ENCODE measurements at regions not wholly inside any gene's neighbourhood (a gene's known extent, or its start where the extent isn't known, plus 50 kb on each side); places are given as distances from the start of the nearest gene placed in this dataset.

- DNase-seq (ENCODE audit: low read depth) = no peak
Measured at GRCh38 chr2:226680719-226681118, 118.9 kb downstream of the IRS1 start.

GRCh38 chr2:226679389-226680065, 120.1 kb downstream of the IRS1 start:
- no peak for DNase-seq (ENCODE audit: low read depth)

DNA sequence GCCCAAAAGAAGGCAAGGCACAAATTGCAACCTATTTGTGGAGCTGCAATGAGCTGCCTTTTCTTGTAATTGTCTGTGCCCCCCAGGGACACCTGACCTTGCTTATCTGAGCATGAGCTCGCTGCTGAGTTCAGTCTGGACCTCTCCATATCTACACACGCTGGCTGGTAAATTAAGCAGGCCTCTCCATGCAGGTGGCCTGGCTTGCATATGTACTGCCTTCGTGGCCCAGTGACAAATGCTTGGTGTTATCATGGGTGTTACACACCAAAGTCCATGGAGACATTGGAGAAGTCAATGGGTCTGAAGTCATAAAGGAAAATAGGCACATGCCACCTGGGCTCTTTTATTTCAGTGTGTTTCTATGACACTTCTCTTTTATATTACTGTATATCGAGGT, 121.2 kb downstream of the IRS1 start:
- no peak for DNase-seq (ENCODE audit: low read depth)

DNA sequence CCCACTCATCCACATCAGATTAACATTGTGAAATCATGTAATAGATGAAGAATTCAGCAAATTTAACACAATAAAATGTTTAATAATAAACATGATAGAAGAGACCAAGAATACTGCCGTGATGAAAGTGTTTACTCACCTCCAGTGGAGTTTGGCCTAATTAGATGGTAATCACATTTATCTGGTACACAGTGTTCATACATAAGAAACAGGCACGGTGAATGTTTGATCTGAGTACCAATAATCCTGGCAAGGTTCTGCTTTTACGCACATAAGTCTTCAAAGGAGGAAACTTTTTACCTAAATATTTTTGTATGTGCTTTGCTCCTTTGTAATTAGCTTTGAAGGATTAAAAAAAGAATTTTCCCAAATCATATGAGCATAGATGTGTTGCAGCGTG, 122.5 kb downstream of the IRS1 start:
- no peak for DNase-seq (ENCODE audit: low read depth)

DNA sequence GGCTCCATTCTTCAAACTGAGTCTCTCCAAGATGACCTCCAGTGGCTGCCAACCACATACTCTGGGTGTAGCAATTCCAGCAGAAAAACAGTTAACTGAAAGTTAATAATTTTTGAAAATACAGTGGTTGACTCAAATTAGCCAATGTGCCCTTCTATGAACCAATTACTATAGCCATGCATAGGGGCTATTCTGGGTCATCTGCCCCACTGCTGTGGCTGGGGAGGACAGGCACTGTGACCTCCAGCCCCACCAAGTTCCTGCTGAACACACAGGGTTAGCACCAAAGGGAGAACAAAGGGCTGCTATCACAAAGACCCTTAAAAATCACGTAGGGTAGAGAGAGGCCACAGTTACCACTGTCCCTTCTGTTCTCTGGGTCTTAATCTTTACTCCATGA, 123.0 kb downstream of the IRS1 start:
- no peak for DNase-seq (ENCODE audit: low read depth)

DNA sequence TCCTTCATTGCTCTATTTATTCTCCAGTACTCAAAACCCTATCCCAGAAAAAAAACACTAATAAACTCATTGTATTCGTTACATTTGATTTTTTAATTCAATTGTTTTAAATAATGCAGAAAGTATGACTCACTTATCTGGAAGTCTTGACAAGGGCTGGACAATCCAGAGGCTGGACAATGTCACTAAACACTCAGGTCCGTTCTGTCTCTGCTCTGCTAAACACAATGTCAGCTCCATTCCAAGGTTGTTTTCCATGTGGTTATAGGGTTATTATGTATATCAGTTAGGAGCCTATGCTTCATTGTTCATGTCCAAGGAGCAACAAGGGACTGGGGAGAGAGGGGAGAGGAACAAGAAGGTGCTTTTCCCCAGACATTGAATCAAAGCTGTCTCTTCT, 125.5 kb downstream of the IRS1 start:
- peak; percentile 43 for DNase-seq (ENCODE audit: low read depth)

DNA sequence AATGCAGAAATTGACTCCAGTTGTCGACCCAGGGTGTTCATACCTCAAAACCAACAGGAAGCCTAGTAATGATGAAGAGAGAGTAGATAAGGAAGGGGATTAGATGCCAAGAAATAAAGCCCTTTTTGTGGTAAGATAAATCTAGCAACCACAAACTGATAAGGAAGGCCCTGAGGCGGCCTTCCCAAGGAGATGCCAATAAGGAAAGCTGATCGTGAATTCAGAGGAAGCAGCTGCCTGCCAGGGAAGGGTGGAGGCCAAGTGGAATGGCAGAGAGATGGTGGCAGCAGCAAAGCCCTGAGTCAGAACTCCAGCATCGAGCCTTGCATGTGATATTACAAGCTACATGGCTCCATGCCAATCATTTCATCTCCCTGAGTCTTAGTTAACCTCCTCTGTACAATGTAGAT, 126.3 kb downstream of the IRS1 start:
- DNase-seq (ENCODE audit: low read depth) = peak; percentile 78

- DNase-seq (ENCODE audit: low read depth) = peak; percentile 73
Measured at GRCh38 chr2:226671141-226671676, 128.4 kb downstream of the IRS1 start.

DNA sequence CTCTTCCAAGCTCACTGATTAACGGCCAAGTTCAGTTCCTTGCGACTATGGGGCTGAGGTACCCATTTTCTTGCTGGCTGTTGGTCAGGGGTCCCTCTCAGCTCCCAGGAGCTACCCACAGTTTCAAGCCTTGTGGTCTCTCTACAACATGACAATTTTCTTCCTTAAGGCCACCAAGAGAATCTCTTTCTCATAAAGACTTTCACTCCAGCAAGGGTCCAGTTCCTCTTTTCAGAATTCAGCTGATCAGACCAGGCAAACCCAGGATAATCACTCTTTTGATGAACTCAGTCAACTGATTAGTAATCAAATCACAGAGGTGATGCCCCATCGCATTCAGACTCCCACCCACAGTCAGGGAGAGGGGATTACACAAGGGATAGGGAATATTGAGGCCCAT, 129.7 kb downstream of the IRS1 start:
- DNase-seq (ENCODE audit: low read depth) = no peak

DNA sequence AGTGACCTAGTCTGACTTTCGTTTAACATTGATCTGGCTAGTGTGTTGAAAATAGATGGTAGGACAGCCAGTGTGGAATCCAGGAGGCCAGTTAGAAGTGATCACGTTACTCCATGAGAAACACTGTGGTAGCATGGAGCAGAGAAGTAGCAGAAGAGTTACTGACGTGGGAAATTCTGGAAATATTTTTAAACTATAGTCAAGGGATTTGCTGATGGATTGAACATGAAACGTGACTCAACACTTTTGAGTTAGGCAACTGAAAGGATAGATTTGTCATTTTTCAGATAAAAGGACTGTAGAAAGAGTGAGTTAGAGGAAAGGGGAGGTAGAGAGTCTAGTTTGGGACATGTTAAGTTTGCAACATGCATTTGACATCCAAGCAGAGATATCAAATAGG, 130.4 kb downstream of the IRS1 start:
- no peak for DNase-seq (ENCODE audit: low read depth)

DNA sequence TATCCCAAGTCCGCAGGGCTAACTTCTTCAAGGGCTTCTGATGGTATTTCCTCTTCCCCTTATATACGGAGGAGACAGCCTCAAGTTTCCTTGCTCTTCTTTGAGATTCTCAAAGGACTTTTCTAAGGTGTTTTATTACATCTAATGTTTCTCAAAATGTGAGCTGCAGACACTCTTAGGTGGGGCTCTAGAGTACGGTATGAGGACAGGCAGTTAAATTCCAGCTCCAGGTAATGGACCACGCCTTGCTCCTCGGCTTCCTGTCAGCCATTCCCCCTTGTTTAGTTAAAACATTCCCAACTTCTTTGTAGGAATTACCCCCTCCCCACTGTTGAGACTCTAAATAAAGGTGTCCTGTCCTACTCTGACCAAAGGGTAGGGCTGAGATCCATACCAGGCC, 131.9 kb downstream of the IRS1 start:
- DNase-seq (ENCODE audit: low read depth) = no peak

DNA sequence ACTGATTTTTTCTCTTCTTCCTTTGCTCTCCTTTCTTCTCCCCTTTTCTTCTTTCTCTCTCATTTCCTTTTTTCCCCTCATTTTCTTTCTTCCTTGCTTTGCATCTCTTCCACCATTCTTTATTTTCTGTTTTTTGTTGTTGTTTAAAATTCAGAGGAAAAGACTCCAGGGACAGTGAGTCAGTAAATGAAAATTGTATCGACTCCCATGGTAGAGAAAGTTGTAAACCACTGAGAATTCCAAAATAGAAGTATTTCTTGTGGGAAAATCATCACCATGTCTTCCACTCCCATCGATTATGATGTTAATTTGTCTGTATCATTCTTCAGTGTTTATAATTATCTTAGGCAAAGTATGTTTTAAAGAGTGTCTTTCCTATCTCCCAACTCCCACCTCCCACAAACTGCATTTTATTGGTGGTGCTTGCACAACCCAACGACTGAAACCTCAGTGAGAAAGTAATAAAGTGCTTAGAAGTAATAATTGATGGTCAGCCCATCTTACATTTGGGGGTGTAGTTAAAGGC, 134.3 kb downstream of the IRS1 start:
- DNase-seq (ENCODE audit: low read depth) = no peak

DNA sequence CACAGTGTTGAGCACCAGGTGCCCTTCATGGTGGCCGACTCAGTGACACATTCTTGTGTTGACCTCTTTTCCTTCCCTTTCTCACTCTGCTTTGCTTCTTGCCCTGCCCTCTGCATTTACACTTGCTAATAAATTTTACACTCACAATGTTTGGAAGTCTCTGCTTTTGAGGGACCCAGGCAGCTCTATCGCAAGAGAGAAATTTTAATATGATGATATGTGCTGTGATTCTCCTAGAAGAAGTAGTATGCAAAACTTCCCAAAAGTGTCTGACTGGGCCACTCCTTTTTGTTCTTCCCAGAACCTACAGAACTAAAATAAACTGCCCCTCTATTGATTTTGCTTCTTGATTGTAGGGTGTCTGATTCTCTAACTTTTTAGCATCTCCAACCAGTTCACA, 135.0 kb downstream of the IRS1 start:
- DNase-seq (ENCODE audit: low read depth) = no peak

DNA sequence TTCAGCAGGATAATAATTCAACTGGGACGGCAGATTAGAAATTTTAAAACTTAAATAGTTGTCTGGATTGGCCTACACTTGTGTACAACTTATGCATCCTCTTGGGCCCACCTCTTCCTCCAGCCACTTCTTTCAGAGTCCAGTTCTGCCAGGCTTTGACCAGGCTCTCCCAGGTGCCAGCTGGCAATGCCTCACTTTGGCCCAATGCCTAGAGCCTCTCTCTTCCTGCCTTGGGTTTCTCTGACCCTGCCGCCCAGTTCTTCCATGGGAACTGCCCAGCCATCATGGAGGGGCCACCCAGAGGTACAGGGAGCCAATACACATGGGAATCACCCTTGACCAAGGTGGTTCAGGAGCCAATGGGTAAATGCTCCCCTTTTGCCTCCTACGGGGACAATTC, 135.5 kb downstream of the IRS1 start:
- DNase-seq (ENCODE audit: low read depth) = peak; percentile 50

DNA sequence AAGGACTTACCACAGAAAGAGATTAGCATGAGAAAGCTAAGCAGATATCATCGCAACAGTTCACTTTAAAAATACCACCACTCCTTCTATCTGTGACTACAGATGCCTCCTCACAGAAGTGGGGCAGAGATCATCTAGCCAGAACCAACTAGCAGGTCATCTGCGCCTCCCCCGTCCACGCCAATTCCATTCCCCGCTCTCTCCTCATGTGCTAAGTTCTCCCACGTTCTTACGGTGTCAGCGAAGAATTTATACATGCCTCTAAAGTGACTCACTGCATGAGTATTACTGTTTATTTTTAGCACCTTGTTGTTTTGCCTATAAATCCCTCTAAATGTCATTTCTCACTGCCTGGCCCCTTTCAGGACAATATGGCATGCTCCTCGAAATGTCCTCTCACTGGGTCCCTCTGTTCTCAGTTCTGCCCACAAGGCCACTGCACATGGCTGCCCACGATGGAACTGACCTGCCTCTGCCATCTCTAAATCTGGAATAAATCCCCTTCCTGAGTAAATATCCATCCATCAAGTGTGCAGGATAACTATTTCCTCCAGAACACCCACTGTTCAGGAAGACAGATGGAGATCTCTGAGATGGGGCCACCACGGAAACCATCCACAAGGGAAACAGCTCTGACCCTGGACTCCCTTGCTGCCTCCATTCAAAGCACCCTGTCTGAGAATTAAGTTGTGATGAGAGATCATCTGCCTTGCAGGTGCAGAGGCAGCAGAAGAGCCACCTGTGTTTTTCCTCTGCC, 137.7 kb downstream of the IRS1 start:
- peak; percentile 100 for DNase-seq (ENCODE audit: low read depth)

- DNase-seq (ENCODE audit: low read depth) = peak; percentile 95
Measured at GRCh38 chr2:226660526-226660925, 139.1 kb downstream of the IRS1 start.

DNA sequence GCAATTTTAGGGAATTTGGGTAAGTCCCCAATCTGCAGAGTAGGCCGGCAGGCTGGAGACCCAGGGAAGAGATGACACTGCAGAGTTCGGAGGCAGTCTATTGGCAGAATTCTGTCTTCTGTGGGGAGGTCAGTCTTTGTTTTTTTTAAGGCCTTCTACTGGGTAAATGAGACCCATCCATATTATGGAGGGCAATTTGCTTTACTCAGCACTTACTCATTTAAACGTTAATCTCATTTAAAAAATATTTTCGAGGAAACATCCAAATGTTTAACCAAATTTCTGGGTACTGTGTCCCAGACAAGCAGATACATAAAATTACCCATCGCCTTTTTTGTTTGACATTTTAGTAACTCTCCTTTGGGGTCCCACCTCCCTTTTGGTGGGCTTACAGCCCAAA, 139.5 kb downstream of the IRS1 start:
- no peak for DNase-seq (ENCODE audit: low read depth)

GRCh38 chr2:226659410-226659809, 140.2 kb downstream of the IRS1 start:
- no peak for DNase-seq (ENCODE audit: low read depth)

GRCh38 chr2:226658555-226658954, 141.1 kb downstream of the IRS1 start:
- no peak for DNase-seq (ENCODE audit: low read depth)

- DNase-seq (ENCODE audit: low read depth) = no peak
Measured at GRCh38 chr2:226657340-226658053, 142.1 kb downstream of the IRS1 start.

GRCh38 chr2:226656367-226656766, 143.3 kb downstream of the IRS1 start:
- DNase-seq (ENCODE audit: low read depth) = peak; percentile 72

GRCh38 chr2:226655871-226656270, 143.7 kb downstream of the IRS1 start:
- peak; percentile 50 for DNase-seq (ENCODE audit: low read depth)
